H9 (cell line): ENCODE measurements at regions not wholly inside any gene's neighbourhood (a gene's known extent, or its start where the extent isn't known, plus 50 kb on each side); places are given as distances from the start of the nearest gene placed in this dataset.

Experiments used
- DNase-seq: peaks from one replicate; pipeline ENCODE4 v3.0.0-alpha.2; 2017
- H2AFZ ChIP-seq: one replicate; pipeline ENCODE4 v1.6.1; 2013; ENCODE audit warnings: mild to moderate bottlenecking, low read length, control low read depth, moderate library complexity
- H2AK5ac ChIP-seq: 2 replicates; pipeline ENCODE4 v1.6.1; 2013; ENCODE audit warnings: low read length, control low read depth, mixed read lengths; ENCODE audit not compliant: insufficient read length
- H2BK120ac ChIP-seq: one replicate; pipeline ENCODE4 v1.6.1; 2013; ENCODE audit warnings: low read depth, mild to moderate bottlenecking, low read length, control low read depth, inconsistent platforms; ENCODE audit not compliant: poor library complexity, severe bottlenecking
- H2BK12ac ChIP-seq: 2 replicates; pipeline ENCODE4 v1.6.1; 2013; ENCODE audit warnings: low read length, control low read depth, mixed read lengths, low read depth; ENCODE audit not compliant: insufficient read length
- H2BK15ac ChIP-seq: 2 replicates; pipeline ENCODE4 v1.6.1; 2013; ENCODE audit warnings: low read depth, low read length, control low read depth
- H2BK20ac ChIP-seq: one replicate; pipeline ENCODE4 v1.6.1; 2013; ENCODE audit warnings: low read depth, mild to moderate bottlenecking, low read length, control low read depth, inconsistent platforms; ENCODE audit not compliant: poor library complexity, severe bottlenecking
- H2BK5ac ChIP-seq: 2 replicates; pipeline ENCODE4 v1.6.1; 2013; ENCODE audit warnings: low read length, control low read depth, mixed read lengths; ENCODE audit not compliant: insufficient read length
- H3K14ac ChIP-seq: 2 replicates; pipeline ENCODE4 v1.6.1; 2013; ENCODE audit warnings: low read length, control low read depth; ENCODE audit not compliant: insufficient read depth
- H3K18ac ChIP-seq: 2 replicates; pipeline ENCODE4 v1.6.1; 2013; ENCODE audit warnings: low read depth, mild to moderate bottlenecking, mixed read lengths, low read length, control low read depth; ENCODE audit not compliant: insufficient read length
- H3K23ac ChIP-seq: 2 replicates; pipeline ENCODE4 v1.6.1; 2013; ENCODE audit warnings: low read length, control low read depth, mixed read lengths, low read depth; ENCODE audit not compliant: insufficient read length
- H3K23me2 ChIP-seq: 2 replicates; pipeline ENCODE4 v1.6.1; 2013; ENCODE audit warnings: low read depth, mild to moderate bottlenecking, mixed read lengths, low read length, control low read depth; ENCODE audit not compliant: insufficient read length, poor library complexity, severe bottlenecking
- H3K27ac ChIP-seq: 2 replicates; pipeline ENCODE4 v1.5.1; 2013; ENCODE audit warnings: low read length, control low read depth, mixed read lengths, low read depth; ENCODE audit not compliant: insufficient read length
- H3K27me3 ChIP-seq: 2 replicates; pipeline ENCODE4 v1.6.1; 2013; ENCODE audit warnings: low read length, control low read depth, inconsistent platforms; ENCODE audit not compliant: insufficient read depth
- H3K4ac ChIP-seq: 2 replicates; pipeline ENCODE4 v1.6.1; 2013; ENCODE audit warnings: low read depth, mild to moderate bottlenecking, control low read depth, inconsistent platforms, low read length, moderate library complexity
- H3K4me1 ChIP-seq: 2 replicates; pipeline ENCODE4 v1.6.1; 2013; ENCODE audit warnings: low read length, control low read depth, inconsistent platforms; ENCODE audit not compliant: insufficient read depth
- H3K4me2 ChIP-seq: 2 replicates; pipeline ENCODE4 v1.6.1; 2013; ENCODE audit warnings: low read length, control low read depth, mixed read lengths; ENCODE audit not compliant: insufficient read length, insufficient read depth
- H3K56ac ChIP-seq: 2 replicates; pipeline ENCODE4 v1.6.1; 2013; ENCODE audit warnings: low read depth, mild to moderate bottlenecking, mixed read lengths, low read length, control low read depth; ENCODE audit not compliant: insufficient read length
- H3K79me1 ChIP-seq: 2 replicates; pipeline ENCODE4 v1.6.1; 2013; ENCODE audit warnings: low read depth, mild to moderate bottlenecking, moderate library complexity, low read length, control low read depth, inconsistent platforms; ENCODE audit not compliant: insufficient read depth, poor library complexity, severe bottlenecking
- H3K79me2 ChIP-seq: 2 replicates; pipeline ENCODE4 v1.6.1; 2013; ENCODE audit warnings: low read length, control low read depth, inconsistent platforms; ENCODE audit not compliant: insufficient read depth
- H3K9ac ChIP-seq: 2 replicates; pipeline ENCODE4 v1.6.1; 2013; ENCODE audit warnings: low read length, control low read depth, mixed read lengths; ENCODE audit not compliant: insufficient read length; ENCODE audit errors: extremely low read depth
- H3K9me3 ChIP-seq: one replicate; pipeline ENCODE4 v1.6.1; 2013; ENCODE audit warnings: low read depth, low read length, inconsistent platforms; ENCODE audit not compliant: control insufficient read depth
- H3T11ph ChIP-seq: one replicate; pipeline ENCODE4 v1.6.1; 2013; ENCODE audit warnings: mild to moderate bottlenecking, low read length, control low read depth, inconsistent platforms
- H4K20me1 ChIP-seq: one replicate; pipeline ENCODE4 v1.6.1; 2013; ENCODE audit not compliant: control insufficient read depth, insufficient read length, insufficient read depth
- H4K5ac ChIP-seq: 2 replicates; pipeline ENCODE4 v1.6.1; 2013; ENCODE audit warnings: low read depth, mild to moderate bottlenecking, mixed read lengths, low read length, control low read depth; ENCODE audit not compliant: insufficient read length
- H4K8ac ChIP-seq: replicated peaks from 2 replicates; pipeline ENCODE4 v1.6.1; 2013; ENCODE audit warnings: low read length, control low read depth, mixed read lengths, low read depth; ENCODE audit not compliant: insufficient read length
- H4K91ac ChIP-seq: 2 replicates; pipeline ENCODE4 v1.6.1; 2013; ENCODE audit warnings: low read depth, mild to moderate bottlenecking, moderate library complexity, mixed read lengths, low read length, control low read depth; ENCODE audit not compliant: insufficient read length
- H3K27ac Mint-ChIP-seq, 3 experiments: 2 replicates in 2 of 3; 3 replicates in 1 of 3; pipeline ENCODE4 v1.8.0; 2020 to 2021; ENCODE audit warnings: mixed read lengths in 3 of 3, mild to moderate bottlenecking in 1 of 3, moderate library complexity in 1 of 3
- H3K27me3 Mint-ChIP-seq: 2 replicates; pipeline ENCODE4 v1.8.0; 2021; ENCODE audit warnings: low read depth, mild to moderate bottlenecking, moderate library complexity, mixed read lengths
- H3K36me3 Mint-ChIP-seq, 3 experiments: 2 replicates in 2 of 3; 3 replicates in 1 of 3; pipeline ENCODE4 v1.8.0; 2020 to 2021; ENCODE audit warnings: low read depth in 3 of 3, mixed read lengths in 3 of 3; ENCODE audit not compliant: insufficient read depth in 1 of 3
- H3K4me1 Mint-ChIP-seq, 2 experiments: 2 replicates each; pipeline ENCODE4 v1.8.0; 2020; ENCODE audit warnings: mixed read lengths in 2 of 2
- H3K4me3 Mint-ChIP-seq, 2 experiments: 2 replicates in 1 of 2; 3 replicates in 1 of 2; pipeline ENCODE4 v1.8.0; 2020 to 2021; ENCODE audit warnings: mild to moderate bottlenecking in 2 of 2, mixed read lengths in 2 of 2, moderate library complexity in 1 of 2
- H3K9me3 Mint-ChIP-seq, 2 experiments: 2 replicates in 1 of 2; 3 replicates in 1 of 2; pipeline ENCODE4 v1.8.0; 2020; ENCODE audit warnings: mild to moderate bottlenecking in 2 of 2, mixed read lengths in 2 of 2, moderate library complexity in 1 of 2
- CTCF ChIP-seq: fragments of 200-600 bp; sonication (generic); conservative IDR thresholded peaks from 3 replicates; pipeline ENCODE4 v1.8.0; 2021; ENCODE audit warnings: antibody characterized with exemption, mild to moderate bottlenecking
- WGBS: extraction: QIAGEN DNeasy Blood & Tissue Kit; methylation state at CpG from one replicate; pipeline ENCODE4 v1.1.7; 2013; ENCODE audit warnings: missing lambda C conversion rate, low lambda C conversion rate, mixed read lengths; ENCODE audit not compliant: insufficient read length; ENCODE audit errors: extremely low coverage; 5-methylcytosine and 5-hydroxymethylcytosine counted together

GRCh38 chr5:33336891-33337636 is 103.7 kb upstream of the TARS1 start:
- peaks cover 7% of the 10 kb centered on the region for H3K4me1 ChIP-seq
- Mint-ChIP-seq H3K4me3 (no peak overlapping the region), H3K36me3 (no peaks in the 10 kb centered on the region; a peak in 1 of 7 replicates), H3K27ac (peak overlapping the region in 1 of 3 experiments; percentile 62; a peak in 1 of 7 replicates), H3K4me1 (peaks cover 33 to 46% of the 10 kb centered on the region in 2 experiments), H3K27me3 (no peaks in the 10 kb centered on the region; the same call in 1 of the 2 replicates), H3K9me3 (no peaks in the 10 kb centered on the region; a peak in 1 of 5 replicates)
- no peak overlapping the region for H3K9ac ChIP-seq
- no peak for DNase-seq
- no peaks in the 10 kb centered on the region for H4K20me1 ChIP-seq
- no peak overlapping the region for H2BK20ac ChIP-seq
- no peak overlapping the region for H2AFZ ChIP-seq
- no peaks in the 10 kb centered on the region for H3K79me1 ChIP-seq
- H3K79me2 ChIP-seq: no peaks in the 10 kb centered on the region
- no peak overlapping the region for H2BK15ac ChIP-seq
- no peak overlapping the region for H3T11ph ChIP-seq
- H4K8ac ChIP-seq: no peak overlapping the region
- H3K56ac ChIP-seq: no peak overlapping the region
- H2BK5ac ChIP-seq: no peak overlapping the region
- no peaks in the 10 kb centered on the region for H3K23me2 ChIP-seq
- H3K4me2 ChIP-seq: no peak overlapping the region
- H3K23ac ChIP-seq: no peak overlapping the region
- H2AK5ac ChIP-seq: no peak overlapping the region
- no peak overlapping the region for H4K5ac ChIP-seq
- H3K27ac ChIP-seq: no peak overlapping the region
- no peak for TF ChIP-seq CTCF
- no peak overlapping the region for H2BK12ac ChIP-seq
- no CpG with 5 or more reads among the region's 4 CpGs for WGBS
- no peak overlapping the region for H3K4ac ChIP-seq
- no peaks in the 10 kb centered on the region for H3K27me3 ChIP-seq
- no peaks in the 10 kb centered on the region for H3K9me3 ChIP-seq
- H3K18ac ChIP-seq: no peak overlapping the region
- no peak overlapping the region for H3K14ac ChIP-seq
- H4K91ac ChIP-seq: no peak overlapping the region
- no peak overlapping the region for H2BK120ac ChIP-seq
